GM18499 (cell line): ENCODE measurements at regions not wholly inside any gene's neighbourhood (a gene's known extent, or its start where the extent isn't known, plus 50 kb on each side); places are given as distances from the start of the nearest gene placed in this dataset.
A peak's percentile ranks its signal among the peaks of the same experiment; 100 is the strongest.

Source experiments
- ATAC-seq: cut with Tn5 transposase; IDR thresholded peaks from one replicate; pipeline ENCODE4 v1.9.1; 2021; ENCODE audit warnings: moderate number of reproducible peaks; ENCODE audit not compliant: insufficient read depth, unreplicated experiment

- no peak for ATAC-seq
Measured at GRCh38 chr18:44246001-44246400, 434.7 kb upstream of the SETBP1 start.

GRCh38 chr18:44258086-44258485, 422.6 kb upstream of the SETBP1 start:
- no peak for ATAC-seq

- ATAC-seq, result no peak
Measured at GRCh38 chr18:44258576-44258975, 422.1 kb upstream of the SETBP1 start.

- ATAC-seq, result no peak
Measured at GRCh38 chr18:44259610-44260009, 421.1 kb upstream of the SETBP1 start.

GRCh38 chr18:44265437-44265836, 415.3 kb upstream of the SETBP1 start:
- no peak for ATAC-seq

- no peak for ATAC-seq
Measured at GRCh38 chr18:44273298-44273697, 407.4 kb upstream of the SETBP1 start.

GRCh38 chr18:44280479-44280878, 400.2 kb upstream of the SETBP1 start:
- no peak for ATAC-seq

GRCh38 chr18:44286049-44286448, 394.6 kb upstream of the SETBP1 start:
- ATAC-seq, result no peak

- no peak for ATAC-seq
Measured at GRCh38 chr18:44290366-44290977, 390.2 kb upstream of the SETBP1 start.

- ATAC-seq, result peak; percentile 70
Measured at GRCh38 chr18:44298566-44298965, 382.1 kb upstream of the SETBP1 start.

- ATAC-seq, result no peak
Measured at GRCh38 chr18:44309185-44309584, 371.5 kb upstream of the SETBP1 start.

- no peak for ATAC-seq
Measured at GRCh38 chr18:44320619-44321460, 359.8 kb upstream of the SETBP1 start.

GRCh38 chr18:44321868-44322590, 358.7 kb upstream of the SETBP1 start:
- no peak for ATAC-seq

- no peak for ATAC-seq
Measured at GRCh38 chr18:44323125-44323524, 357.6 kb upstream of the SETBP1 start.

- no peak for ATAC-seq
Measured at GRCh38 chr18:44324361-44324760, 356.3 kb upstream of the SETBP1 start.

- no peak for ATAC-seq
Measured at GRCh38 chr18:44325903-44326635, 354.6 kb upstream of the SETBP1 start.

- ATAC-seq, result no peak
Measured at GRCh38 chr18:44331656-44332570, 348.8 kb upstream of the SETBP1 start.

GRCh38 chr18:44341759-44342158, 338.9 kb upstream of the SETBP1 start:
- no peak for ATAC-seq

- ATAC-seq, result no peak
Measured at GRCh38 chr18:44342162-44342561, 338.5 kb upstream of the SETBP1 start.

- ATAC-seq, result no peak
Measured at GRCh38 chr18:44342946-44343345, 337.7 kb upstream of the SETBP1 start.
